ENCODE measurements at regions not wholly inside any gene's neighbourhood (a gene's known extent, or its start where the extent isn't known, plus 50 kb on each side); places are given as distances from the start of the nearest gene placed in this dataset.

DNA sequence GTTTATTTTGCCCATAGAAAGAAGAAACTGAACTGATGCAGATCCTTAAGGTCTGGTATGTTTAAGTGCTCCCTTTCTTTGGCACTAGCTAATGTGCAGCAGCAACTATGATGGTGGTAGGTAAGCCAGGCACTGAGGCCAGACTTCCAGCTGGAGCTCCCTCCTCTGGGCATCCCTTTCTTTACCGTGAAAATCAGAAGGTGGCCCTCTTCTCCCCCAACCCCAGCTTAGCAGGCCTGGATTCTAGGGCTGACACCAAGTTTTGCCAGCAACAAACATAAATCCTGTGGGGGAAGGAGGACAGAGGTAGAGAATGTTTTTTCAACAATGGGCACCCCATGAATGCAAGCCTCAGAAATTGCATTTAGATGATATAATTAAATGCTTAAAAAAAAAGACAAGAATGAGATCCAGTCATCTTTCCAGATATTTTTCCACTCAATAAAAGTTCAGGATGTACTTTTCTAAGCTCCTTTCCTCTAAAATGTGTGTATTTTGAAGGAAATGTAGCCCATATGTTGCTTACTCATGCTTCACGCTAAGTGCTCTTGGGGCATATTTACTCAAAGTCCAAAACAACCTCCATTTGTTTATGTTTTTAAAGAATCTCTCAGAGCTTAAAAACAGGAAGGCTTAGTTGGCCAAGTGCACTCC, 123.9 kb upstream of the NXT1 start (continued):
- TF ChIP-seq REST (IDR thresholded peaks at IDR 0.05) (no peak), RAD21 (IDR thresholded peaks at IDR 0.05) (no peak), FOXA2 (IDR thresholded peaks at IDR 0.05) (no peak), HNF4G (IDR thresholded peaks at IDR 0.05) (no peak)

DNA sequence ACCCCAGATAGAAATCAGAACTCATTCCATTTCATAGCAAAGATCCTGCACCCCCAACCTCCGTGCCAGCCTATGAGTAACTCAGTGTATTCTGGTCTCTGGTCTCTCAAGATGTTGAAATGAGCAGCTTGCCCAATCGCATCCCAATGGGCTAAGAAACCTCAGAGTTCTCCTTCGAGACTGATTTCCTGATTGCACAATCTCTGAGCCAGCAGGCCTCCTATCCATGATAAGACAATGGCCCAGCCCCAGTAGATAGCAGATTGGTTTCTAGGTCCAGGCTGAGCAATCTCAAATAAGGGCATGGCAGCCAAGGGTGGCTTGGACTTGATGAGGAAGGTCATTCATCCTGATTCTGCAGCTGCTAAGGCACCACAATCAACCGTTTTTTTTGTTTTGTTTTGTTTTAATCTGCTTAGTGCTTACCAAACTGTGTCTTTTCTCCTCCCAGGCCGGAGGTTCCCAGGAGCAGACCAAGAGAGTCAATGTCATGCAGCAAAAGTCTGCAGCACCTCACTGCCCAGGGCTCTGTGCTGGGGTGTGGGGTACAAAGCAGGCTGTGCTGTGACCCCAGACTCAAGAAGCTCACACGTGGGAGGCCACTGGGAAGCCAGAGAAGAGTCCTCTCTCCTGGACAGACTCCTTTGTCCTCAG, 125.1 kb upstream of the NXT1 start:
- WGBS = 50% methylated on average over 6 of the region's 6 CpGs
- no peak overlapping the region for H3K27ac ChIP-seq (ENCODE audit: low read depth in 1 of 2, low read length in 2 of 2)

GRCh38 chr20:23224806-23225205, 125.8 kb upstream of the NXT1 start:
- Histone ChIP-seq H3K27ac (ENCODE audit: low read depth in 1 of 2, low read length in 2 of 2) (no peak overlapping the region), H3K4me3 (ENCODE audit: low read depth in 1 of 3, low read length in 3 of 3) (no peak overlapping the region), H3K9ac (ENCODE audit: low read depth in 1 of 2, low read length in 2 of 2) (no peak overlapping the region), H3K4me1 (ENCODE audit: control insufficient read depth in 4 of 4, insufficient read depth in 4 of 4, low read length in 3 of 4) (no peaks in the 10 kb centered on the region), H3K9me3 (ENCODE audit: control insufficient read depth in 4 of 4, low read length in 3 of 4) (peaks cover 0 to 12% (median 4%) of the 10 kb centered on the region in 4 donors), H3K36me3 (ENCODE audit: control insufficient read depth in 4 of 4, insufficient read depth in 3 of 4, low read depth in 1 of 4, low read length in 3 of 4) (no peaks in the 10 kb centered on the region), H3K27me3 (ENCODE audit: control insufficient read depth in 4 of 4, insufficient read depth in 4 of 4, low read length in 3 of 4) (peaks cover 0 to 5% (median 0%) of the 10 kb centered on the region in 4 donors)
- TF ChIP-seq HNF4A (conservative IDR thresholded peaks at IDR 0.05) (no peak), MAX (IDR thresholded peaks at IDR 0.05) (no peak), CTCF (IDR thresholded peaks at IDR 0.05; ENCODE audit: low read depth, low read length, missing input control) (no peak), ZBTB33 (IDR thresholded peaks at IDR 0.05) (no peak), NR2F2 (IDR thresholded peaks at IDR 0.05) (no peak), JUND (IDR thresholded peaks at IDR 0.05) (no peak), HNF4G (IDR thresholded peaks at IDR 0.05) (no peak), RXRA (IDR thresholded peaks at IDR 0.05) (no peak), REST (IDR thresholded peaks at IDR 0.05) (no peak), FOXA2 (IDR thresholded peaks at IDR 0.05) (no peak), GABPA (IDR thresholded peaks at IDR 0.05 in 1 of 2, conservative IDR thresholded peaks at IDR 0.05 in 1 of 2) (no peak), SP1 (IDR thresholded peaks at IDR 0.05) (no peak), ATF3 (IDR thresholded peaks at IDR 0.05) (no peak)
- 74% methylated on average over 5 of the region's 5 CpGs for WGBS
- no peak for DNase-seq (ENCODE audit: low spot score)

More for the DNA sequence above, 125.1 kb upstream of the NXT1 start:
- TF ChIP-seq EGR1 (IDR thresholded peaks at IDR 0.05; ENCODE audit: low read depth in 2 of 2) = no peak
- no peak for TF ChIP-seq YY1 (IDR thresholded peaks at IDR 0.05)
- peak in 1 of 2 donors; percentile 8 for TF ChIP-seq RAD21 (IDR thresholded peaks at IDR 0.05)
- TF ChIP-seq NR2F2 (IDR thresholded peaks at IDR 0.05) = no peak
- no peak for TF ChIP-seq SP1 (IDR thresholded peaks at IDR 0.05)
- no peak for TF ChIP-seq JUND (IDR thresholded peaks at IDR 0.05)
- no peak overlapping the region for H3K9ac ChIP-seq (ENCODE audit: low read depth in 1 of 2, low read length in 2 of 2)
- H3K27me3 ChIP-seq (ENCODE audit: control insufficient read depth in 4 of 4, insufficient read depth in 4 of 4, low read length in 3 of 4) = peaks cover 0 to 5% (median 0%) of the 10 kb centered on the region in 4 donors
- H3K4me3 ChIP-seq (ENCODE audit: low read depth in 1 of 3, low read length in 3 of 3) = no peak overlapping the region
- no peak for DNase-seq (ENCODE audit: low spot score)
- no peaks in the 10 kb centered on the region for H3K4me1 ChIP-seq (ENCODE audit: control insufficient read depth in 4 of 4, insufficient read depth in 4 of 4, low read length in 3 of 4)
- no peaks in the 10 kb centered on the region for H3K36me3 ChIP-seq (ENCODE audit: control insufficient read depth in 4 of 4, insufficient read depth in 3 of 4, low read depth in 1 of 4, low read length in 3 of 4)
- peaks cover 0 to 12% (median 4%) of the 10 kb centered on the region in 4 donors for H3K9me3 ChIP-seq (ENCODE audit: control insufficient read depth in 4 of 4, low read length in 3 of 4)
